Activated CD4-positive, CD25-positive, alpha-beta regulatory T cell treated with anti-CD3 and anti-CD28 coated beads, Interleukin-2, amount 50 U/mL, for 24 hours (primary cell): ENCODE measurements at regions not wholly inside any gene's neighbourhood (a gene's known extent, or its start where the extent isn't known, plus 50 kb on each side); places are given as distances from the start of the nearest gene placed in this dataset.
A peak's percentile ranks its signal among the peaks of the same experiment; 100 is the strongest.

Source experiments
- ATAC-seq, 2 donors: fragments of 150-1000 bp; cut with Tn5 transposase; one replicate each; pipeline ENCODE4 v1.10.0; 2021; ENCODE audit warnings: mild to moderate bottlenecking in 1 of 2, moderate library complexity in 1 of 2

- ATAC-seq, result no peak
Measured at GRCh38 chr2:59149271-59149670, 908.1 kb upstream of the FANCL start.

- ATAC-seq, result no peak
Measured at GRCh38 chr2:59112258-59112657, 871.1 kb upstream of the FANCL start.

- no peak for ATAC-seq
Measured at GRCh38 chr2:59096973-59097372, 855.8 kb upstream of the FANCL start.

GRCh38 chr2:59093571-59093970 lies 852.4 kb upstream of the FANCL start:
- ATAC-seq, result no peak

- ATAC-seq, result no peak
Measured at GRCh38 chr2:59084326-59084725, 843.2 kb upstream of the FANCL start.

- peak in 1 of 2 donors; percentile 28 for ATAC-seq
Measured at GRCh38 chr2:59083075-59083828, 842.1 kb upstream of the FANCL start.

- no peak for ATAC-seq
Measured at GRCh38 chr2:59082657-59083056, 841.5 kb upstream of the FANCL start.

- ATAC-seq, result no peak
Measured at GRCh38 chr2:59080451-59081181, 839.5 kb upstream of the FANCL start.

GRCh38 chr2:59077981-59078531 lies 836.9 kb upstream of the FANCL start:
- no peak for ATAC-seq

- ATAC-seq, result no peak
Measured at GRCh38 chr2:59077026-59077725, 836.1 kb upstream of the FANCL start.

- no peak for ATAC-seq
Measured at GRCh38 chr2:59076079-59076619, 835.0 kb upstream of the FANCL start.

- no peak for ATAC-seq
Measured at GRCh38 chr2:59074071-59074470, 832.9 kb upstream of the FANCL start.

GRCh38 chr2:59073286-59073685 lies 832.2 kb upstream of the FANCL start:
- no peak for ATAC-seq

- ATAC-seq, result no peak
Measured at GRCh38 chr2:59068255-59068654, 827.1 kb upstream of the FANCL start.

GRCh38 chr2:59066787-59067399 lies 825.8 kb upstream of the FANCL start:
- ATAC-seq, result no peak

GRCh38 chr2:59047373-59047995 lies 806.4 kb upstream of the FANCL start:
- no peak for ATAC-seq

- ATAC-seq, result no peak
Measured at GRCh38 chr2:59046401-59047372, 805.6 kb upstream of the FANCL start.

GRCh38 chr2:59044736-59045135 lies 803.6 kb upstream of the FANCL start:
- no peak for ATAC-seq

GRCh38 chr2:59041139-59041538 lies 800.0 kb upstream of the FANCL start:
- ATAC-seq, result no peak

GRCh38 chr2:59034837-59035236 lies 793.7 kb upstream of the FANCL start:
- no peak for ATAC-seq

- no peak for ATAC-seq
Measured at GRCh38 chr2:59034106-59034505, 793.0 kb upstream of the FANCL start.
